AG09319 (cell line): ENCODE measurements at regions not wholly inside any gene's neighbourhood (a gene's known extent, or its start where the extent isn't known, plus 50 kb on each side); places are given as distances from the start of the nearest gene placed in this dataset.

Source experiments
- DNase-seq: peaks from one replicate; pipeline ENCODE4 v3.0.0-alpha.2; 2010; ENCODE audit warnings: low read depth; ENCODE audit errors: extremely low read depth
- TF ChIP-seq, protein P1 (sequence below): IDR thresholded peaks from 2 replicates; pipeline ENCODE4 v1.5.1; 2011; ENCODE audit warnings: low read depth, mild to moderate bottlenecking, inconsistent platforms, low read length, moderate library complexity

DNA sequence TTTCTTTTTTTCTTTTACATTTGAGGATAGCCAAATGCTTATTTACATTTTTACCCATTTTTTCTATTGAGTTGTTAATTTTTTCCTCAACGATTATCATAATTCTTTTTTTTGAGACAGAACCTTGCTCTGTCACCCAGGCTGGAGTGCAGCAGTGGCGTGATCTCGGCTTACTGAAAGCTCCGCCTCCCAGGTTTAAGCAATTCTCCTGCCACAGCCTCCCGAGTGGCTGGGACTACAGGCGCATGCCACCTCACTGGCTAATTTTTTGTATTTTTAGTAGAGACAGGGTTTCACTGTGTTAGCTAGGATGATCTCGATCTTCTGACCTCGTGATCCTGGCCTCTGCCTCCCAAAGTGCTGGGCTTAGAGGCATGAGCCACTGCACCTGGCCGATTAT, 208.7 kb downstream of the LIG4 start:
- TF ChIP-seq, protein P1, sequence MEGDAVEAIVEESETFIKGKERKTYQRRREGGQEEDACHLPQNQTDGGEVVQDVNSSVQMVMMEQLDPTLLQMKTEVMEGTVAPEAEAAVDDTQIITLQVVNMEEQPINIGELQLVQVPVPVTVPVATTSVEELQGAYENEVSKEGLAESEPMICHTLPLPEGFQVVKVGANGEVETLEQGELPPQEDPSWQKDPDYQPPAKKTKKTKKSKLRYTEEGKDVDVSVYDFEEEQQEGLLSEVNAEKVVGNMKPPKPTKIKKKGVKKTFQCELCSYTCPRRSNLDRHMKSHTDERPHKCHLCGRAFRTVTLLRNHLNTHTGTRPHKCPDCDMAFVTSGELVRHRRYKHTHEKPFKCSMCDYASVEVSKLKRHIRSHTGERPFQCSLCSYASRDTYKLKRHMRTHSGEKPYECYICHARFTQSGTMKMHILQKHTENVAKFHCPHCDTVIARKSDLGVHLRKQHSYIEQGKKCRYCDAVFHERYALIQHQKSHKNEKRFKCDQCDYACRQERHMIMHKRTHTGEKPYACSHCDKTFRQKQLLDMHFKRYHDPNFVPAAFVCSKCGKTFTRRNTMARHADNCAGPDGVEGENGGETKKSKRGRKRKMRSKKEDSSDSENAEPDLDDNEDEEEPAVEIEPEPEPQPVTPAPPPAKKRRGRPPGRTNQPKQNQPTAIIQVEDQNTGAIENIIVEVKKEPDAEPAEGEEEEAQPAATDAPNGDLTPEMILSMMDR = no peak
- no peak for DNase-seq

DNA sequence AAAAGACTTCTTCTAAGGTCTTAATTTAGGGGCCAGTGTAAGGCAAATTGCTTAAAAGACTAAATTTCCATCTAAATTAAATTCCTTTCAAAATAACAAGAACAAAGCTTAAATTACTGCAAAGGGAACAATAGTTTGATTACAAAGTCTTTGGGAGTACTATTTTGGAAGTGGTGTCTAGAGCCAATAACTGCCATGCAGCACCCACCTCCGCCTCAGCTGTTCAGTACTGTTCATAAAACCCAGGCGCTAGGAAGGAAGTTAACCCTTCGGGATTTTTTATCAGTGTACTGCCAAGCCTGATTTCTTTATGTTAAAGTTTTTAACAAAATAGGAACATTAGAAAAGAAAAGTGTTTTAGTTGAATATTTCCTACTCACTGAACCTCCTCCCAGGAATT, 210.1 kb downstream of the LIG4 start:
- TF ChIP-seq, protein P1 = no peak
- no peak for DNase-seq

DNA sequence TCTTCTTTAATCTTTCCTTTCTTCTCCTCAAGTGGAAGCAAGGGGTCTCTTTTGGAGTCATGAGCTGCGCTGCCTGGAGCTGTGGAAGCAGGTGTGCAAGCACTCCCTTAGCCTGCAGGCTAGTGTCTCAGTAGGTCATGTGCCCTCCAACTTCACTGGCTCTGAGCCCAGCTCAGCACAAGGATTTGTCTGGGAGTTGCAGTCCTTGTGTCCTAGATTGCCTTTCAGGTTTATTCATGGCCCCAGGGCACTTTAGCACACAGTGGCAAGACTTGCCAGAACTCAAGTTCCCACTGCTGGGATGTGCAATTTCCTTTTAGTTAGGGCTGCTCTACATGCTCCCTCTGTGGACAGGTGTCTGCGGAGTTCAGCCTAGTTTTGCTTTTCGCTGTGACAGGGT, 211.7 kb downstream of the LIG4 start:
- DNase-seq = no peak
- TF ChIP-seq, protein P1 = no peak

DNA sequence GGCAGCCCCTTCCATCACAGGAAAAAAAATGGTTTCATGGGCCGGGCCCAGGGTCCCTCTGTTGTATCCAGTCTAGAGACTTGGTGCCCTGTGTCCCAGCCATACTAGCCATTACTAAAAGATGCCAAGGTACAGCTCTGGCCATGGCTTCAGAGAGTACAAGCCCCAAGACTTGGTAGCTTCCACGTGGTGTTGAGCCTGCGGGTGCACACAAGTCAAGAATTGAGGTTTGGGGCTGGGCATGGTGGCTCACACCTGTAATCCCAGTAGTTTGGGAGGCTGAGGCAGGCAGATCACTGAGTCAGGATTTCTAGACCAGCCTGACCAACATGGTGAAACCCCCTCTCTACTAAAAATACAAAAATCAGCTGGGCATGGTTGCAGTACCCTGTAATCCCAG, 214.3 kb downstream of the LIG4 start:
- no peak for DNase-seq
- TF ChIP-seq, protein P1 = no peak

DNA sequence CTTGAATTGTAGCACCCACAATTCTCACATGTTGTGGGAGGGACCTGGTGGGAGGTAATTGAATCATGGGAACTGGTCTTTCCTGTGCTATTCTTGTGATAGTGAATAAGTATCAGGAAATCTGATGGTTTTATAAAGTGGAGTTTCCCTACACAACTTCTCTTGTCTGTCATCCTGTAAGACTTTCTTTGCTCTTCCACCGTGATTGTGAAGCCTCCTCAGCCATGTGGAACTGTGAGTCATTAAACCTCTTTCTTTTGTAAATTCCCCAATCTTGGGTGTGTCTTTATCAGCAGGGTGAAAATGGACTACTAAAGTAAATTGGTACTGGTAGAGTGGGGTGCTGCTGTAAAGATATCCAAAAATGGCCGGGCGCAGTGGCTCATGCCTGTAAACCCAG, 215.6 kb downstream of the LIG4 start:
- TF ChIP-seq, protein P1 = no peak
- no peak for DNase-seq

DNA sequence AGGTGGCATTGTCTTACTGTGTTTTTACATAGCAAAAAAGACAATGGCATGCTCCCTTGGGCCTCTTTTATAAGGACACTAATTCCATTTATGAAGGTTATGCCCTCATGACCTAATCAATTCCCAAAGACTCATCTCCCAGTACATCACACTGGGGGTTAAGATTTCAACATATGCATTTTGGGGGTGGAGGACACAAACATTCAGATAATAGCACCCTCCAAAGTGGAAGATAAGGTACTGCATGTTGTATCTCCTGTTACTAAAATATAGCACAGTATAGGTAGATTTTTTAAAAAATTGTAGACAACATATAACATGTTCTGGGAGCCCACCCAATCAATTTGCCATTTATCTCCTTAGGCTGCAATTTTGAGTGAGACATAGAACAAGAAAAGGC, 221.2 kb downstream of the LIG4 start:
- DNase-seq = no peak
- TF ChIP-seq, protein P1 = no peak

DNA sequence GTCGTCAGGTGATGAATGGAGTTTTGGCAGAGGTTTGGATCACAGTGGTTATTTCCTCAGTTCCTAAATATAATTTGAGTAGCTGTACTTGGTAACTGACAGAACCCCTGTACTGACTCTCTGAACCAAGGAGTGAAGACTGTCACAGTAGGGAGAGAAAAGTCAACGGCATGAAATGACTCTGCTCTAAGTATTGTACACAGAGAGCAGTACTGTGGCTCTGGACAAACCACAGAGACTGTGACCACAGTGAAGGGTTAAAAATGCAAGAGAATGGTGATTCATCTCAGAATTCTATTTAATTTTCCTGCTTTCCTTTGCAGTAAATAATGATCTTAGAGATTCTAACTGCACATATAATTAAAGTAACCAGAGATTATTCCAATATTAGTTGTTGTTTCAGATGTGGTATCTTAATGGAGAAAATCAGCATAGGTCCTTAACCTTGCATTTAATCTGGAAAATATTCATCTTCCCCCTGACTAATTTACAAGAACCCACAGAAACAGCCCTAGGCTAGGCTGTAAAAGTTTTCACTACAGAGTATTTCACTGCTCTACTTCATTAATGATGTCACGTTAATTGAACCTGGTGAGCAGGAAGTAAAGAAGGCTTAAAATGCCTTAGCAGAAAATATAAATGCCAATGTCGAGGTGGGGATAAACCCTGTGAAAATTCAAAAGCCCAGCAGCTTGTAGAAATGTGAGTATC, 221.9 kb downstream of the LIG4 start:
- no peak for DNase-seq

More for the DNA sequence above, 221.9 kb downstream of the LIG4 start:
- TF ChIP-seq, protein P1 = no peak
